SKM-1 treated with dmso at 0.1 percent for 144 hours (cell line): ENCODE measurements at regions not wholly inside any gene's neighbourhood (a gene's known extent, or its start where the extent isn't known, plus 50 kb on each side); places are given as distances from the start of the nearest gene placed in this dataset.

ENCODE experiments used
- DNase-seq: peaks from one replicate; lab custom pipeline; 2025; ENCODE audit not compliant: unreplicated experiment; lab: John Stamatoyannopoulos, UW

DNA sequence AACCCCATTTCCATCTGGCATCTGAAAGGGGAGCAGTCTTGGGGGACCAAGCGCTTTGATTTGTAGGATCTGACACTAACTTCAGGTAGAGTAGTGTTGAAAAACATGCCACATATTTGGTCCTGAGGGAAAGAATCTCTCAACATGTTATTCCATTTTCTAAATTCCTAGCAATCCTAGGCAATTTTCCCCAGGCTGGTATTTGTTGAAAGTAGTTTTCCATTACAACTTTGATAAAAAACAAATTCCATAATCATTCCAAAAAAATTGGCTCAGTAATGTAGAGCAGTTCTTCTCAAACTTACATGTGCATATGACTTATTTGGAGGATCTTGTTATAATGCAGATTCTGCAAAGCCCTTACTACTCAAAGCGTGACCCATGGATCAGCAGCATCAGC, 477.9 kb downstream of the ACTL7B start:
- no peak for DNase-seq

DNA sequence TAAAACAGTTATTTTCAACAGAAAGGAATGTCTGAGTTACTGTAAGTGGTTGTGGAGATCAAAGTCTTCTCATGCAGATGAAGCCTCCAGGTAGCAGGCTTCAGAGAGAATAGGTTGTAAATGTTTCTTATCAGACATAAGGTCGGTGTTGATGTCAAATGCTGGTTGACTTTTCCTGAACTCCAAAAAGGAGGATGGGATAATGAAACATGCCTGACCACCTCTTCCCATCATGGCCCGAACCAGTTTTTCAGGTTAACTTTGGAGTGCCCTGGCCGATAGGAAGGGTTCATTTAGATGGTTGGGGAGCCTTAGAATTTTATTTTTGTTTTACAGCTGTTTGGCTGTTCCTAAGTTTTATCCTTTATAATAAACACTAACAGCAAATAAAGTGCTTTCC, 478.4 kb downstream of the ACTL7B start:
- DNase-seq: no peak

DNA sequence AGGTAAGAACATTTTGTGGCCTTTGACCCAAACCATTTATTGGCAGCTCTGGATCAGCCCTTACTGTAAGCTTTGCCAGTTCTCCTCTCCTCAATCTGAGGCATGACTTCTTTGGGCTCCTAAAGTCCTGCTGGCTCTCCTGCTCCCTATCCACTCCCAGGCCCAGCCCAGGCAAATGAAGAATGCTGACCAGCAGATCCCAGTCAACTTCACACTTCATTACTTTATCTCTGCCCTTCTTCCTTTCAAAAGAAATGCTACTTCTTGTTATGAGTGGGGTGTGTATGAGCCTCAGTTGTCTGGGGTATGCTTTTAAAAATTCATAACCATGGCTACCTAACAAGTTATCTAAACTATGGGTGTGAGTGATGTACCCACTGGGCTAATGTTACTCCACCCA, 479.6 kb downstream of the ACTL7B start:
- DNase-seq: no peak

GRCh38 chr9:108374626-108375025, 481.2 kb downstream of the ACTL7B start:
- DNase-seq: no peak

- no peak for DNase-seq
Observed at GRCh38 chr9:108367188-108367587, 488.6 kb downstream of the ACTL7B start.

DNA sequence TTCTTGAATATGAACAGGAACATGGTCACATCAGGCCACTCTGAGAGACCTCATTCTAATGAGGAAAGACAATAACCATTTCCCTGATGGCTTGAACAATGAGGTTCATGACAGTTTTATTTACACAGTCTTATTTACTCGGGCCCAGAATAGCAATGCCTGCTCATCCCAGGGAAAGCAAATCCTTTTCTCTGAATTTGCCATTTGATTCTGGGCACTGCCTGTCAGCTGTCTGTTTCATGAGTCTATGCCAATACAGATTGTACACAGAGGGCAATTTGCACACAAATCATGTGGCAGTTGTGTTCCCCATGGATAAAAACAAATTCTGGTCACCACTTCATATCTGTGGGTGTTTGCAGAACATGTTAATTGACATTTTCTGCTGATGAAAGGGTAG, 492.5 kb downstream of the ACTL7B start:
- DNase-seq: no peak

DNA sequence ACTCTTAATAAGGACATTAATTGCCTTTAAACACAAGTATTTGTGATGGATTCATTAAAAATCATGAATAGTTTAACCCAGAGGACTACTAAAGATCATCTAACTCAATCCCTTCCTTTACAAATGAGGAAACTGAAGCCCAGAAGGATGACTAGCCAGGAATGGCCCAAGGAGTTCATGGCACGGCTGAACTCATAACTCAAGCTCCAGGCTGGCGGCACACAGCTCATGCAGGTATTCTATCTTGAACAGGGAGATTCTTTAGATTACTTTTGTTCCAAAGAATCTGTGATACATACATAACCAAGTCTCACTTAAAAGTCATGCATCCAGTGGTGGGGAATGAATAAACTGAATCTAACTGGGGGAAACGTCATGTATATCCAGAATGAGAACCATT, 495.5 kb downstream of the ACTL7B start:
- no peak for DNase-seq

DNA sequence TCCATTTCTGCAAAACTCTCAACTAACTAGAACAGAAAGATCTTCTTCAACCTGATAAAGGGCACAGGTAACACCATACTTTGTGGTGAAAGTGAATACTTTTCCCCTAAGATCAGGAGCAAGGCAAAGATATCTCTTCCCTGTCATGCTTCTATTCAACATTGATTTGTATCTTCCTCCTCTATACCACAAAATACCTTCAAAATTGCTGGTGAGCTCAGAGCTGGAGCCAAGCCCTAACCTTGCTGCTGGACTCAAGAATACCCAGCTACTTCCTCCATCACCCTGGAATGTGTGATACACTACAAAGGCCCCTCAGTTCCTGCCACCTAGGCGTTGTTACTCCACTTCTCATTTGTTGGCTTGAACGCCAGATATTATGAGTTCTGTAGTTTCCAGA, 499.0 kb downstream of the ACTL7B start:
- DNase-seq: no peak

DNA sequence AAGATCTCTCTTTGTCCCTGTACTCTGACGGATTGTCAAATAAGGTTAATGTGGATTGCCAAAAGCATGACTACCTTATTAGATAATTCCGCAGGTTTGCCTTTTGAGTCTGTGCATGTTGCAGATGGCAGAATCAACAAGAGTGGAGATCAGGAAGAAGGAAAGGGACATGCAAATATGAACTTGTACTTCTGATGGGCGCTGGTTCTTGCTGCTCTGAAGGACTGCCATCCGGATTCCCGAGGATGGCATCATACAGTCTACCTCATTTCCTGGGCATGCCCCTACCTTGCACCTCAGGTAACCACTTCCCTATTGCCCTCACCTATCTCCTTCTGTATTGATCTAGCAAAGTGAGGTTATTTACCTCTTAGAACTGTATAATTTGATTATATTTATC, 504.2 kb downstream of the ACTL7B start:
- DNase-seq: no peak

DNA sequence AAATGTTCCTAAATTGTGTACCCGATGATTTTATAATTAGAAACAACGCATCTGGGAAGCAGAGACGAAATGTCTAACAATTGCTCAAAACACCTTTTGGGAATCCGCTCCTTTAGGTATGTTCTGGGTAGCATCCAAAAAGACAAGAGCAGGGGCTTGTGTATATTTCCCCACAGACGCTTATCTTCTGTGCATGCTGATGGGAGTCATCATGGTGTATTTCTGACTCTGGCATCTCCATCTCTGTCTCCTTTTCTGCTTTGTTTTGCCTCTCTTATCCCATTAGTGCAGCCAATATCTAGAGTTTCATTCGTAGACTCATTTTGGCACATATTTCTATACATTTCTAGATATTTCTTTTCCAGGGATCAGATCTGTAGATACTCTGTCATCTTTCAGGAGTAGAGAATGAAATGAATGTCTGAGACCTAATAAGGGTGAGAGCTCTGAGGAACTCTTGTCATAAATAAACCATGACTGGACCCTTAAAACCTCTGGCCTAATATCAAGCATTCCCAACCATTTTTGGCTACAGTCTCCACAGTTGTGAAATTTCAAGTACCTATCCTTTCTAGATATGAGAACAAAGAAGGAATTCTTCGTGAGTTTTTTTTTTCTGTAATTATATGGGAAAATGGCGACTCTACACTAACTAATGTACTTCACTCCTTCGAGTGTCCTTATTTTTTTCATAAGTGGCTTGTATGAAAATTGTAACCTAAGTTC, 508.2 kb downstream of the ACTL7B start:
- no peak for DNase-seq

DNA sequence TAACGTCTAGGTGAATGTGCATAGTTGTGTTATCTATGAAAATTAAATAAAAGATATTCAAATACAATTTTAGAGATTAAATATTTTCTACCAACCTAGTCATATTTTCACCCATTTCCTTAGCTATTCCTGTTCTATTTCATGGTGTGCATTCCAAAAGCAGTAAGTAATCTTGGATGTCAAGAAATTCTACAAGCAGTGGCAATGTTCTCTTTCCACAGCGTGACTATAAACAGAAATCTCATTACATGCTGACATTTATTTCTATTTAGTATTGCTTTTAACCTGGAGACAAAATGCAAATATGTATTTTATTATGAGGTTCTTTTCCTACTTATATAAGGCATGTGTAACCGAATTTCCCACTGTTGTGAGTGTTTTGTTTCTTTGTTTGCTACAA, 510.0 kb downstream of the ACTL7B start:
- DNase-seq: no peak

DNA sequence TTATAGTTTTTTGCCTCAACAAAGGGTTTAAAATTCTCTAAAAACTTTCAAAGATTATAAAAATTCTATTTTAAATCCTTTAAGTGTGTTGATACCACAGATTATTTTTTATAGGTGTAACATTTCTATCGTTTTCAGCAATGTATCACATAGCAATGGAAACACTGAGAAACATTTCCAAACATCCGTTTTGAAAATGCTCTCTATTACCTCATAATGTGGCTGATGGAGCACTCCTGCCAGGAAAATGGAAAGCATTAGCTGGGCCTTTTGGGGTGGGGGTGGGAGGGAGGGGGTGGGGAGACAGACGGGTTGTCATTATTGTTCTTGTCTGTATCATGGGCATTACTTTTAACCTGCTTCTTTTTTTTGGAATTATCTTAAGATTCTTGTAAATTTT, 516.5 kb downstream of the ACTL7B start:
- DNase-seq: no peak

DNA sequence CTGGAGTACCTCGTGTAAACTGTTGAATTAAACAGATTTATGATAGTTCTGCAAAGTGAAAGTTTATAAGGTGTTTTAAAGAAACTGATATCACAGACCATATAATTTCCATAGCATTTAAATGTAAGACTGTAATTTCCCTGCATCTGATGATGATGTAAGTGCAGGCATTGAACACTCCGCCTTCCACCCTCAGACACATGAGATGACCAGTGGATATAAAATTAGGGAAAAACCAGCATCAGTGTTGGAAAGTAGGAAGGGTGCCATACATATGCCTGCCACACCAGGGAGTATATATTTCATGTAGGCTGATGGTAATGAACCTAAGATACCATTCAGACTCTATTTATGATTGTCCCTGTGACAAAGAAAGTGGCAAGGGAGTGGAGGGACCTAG, 519.2 kb downstream of the ACTL7B start:
- no peak for DNase-seq

DNA sequence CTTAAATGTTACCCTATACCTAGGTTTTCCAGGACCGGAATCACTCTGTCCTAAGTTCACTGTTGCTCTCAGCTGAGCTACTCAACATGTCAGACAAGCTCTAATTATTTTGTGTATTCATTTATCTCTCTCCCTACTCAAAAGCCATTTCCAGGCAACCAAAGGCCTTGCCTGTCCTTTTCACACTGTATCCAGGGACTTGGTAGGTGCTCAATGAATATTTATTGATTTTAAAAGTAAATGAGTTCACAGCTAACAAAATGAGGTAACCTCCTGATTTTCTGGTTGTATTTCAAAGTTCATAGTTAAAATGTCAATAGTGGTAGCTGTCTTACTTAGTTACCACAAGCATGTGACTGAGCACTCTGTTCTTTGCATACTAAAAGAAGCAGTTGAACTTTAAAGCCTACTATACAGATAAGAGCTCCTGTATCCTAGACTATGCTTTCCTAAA, 522.2 kb downstream of the ACTL7B start:
- DNase-seq: no peak

GRCh38 chr9:108331596-108331995, 524.2 kb downstream of the ACTL7B start:
- no peak for DNase-seq

DNA sequence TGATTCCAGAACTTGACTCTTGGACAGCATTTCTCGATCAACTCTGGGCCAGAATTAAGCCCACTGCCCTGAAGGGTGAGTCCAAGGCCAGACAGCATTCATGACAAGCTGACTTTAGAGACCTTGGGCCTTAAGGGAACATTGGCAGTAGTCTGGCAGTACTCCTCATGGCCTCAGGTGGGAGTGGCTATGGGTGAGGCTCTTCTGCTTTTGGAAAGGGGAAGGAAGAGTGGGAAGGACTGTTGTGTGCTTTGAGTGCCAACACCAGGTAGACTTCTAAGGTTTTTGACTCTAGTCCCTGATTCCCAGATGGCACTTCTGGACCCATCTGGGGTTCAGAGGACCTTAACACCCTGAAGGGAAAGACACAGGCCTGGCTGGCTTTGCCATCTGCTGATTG, 530.4 kb downstream of the ACTL7B start:
- no peak for DNase-seq

GRCh38 chr9:108323615-108324014, 532.2 kb downstream of the ACTL7B start:
- no peak for DNase-seq

GRCh38 chr9:108322326-108323098, 533.3 kb downstream of the ACTL7B start:
- no peak for DNase-seq

- DNase-seq: no peak
Observed at GRCh38 chr9:108316630-108317029, 539.2 kb downstream of the ACTL7B start.

- no peak for DNase-seq
Observed at GRCh38 chr9:108316066-108316465, 539.7 kb downstream of the ACTL7B start.

- DNase-seq: no peak
Observed at GRCh38 chr9:108311745-108312144, 544.0 kb downstream of the ACTL7B start.

DNA sequence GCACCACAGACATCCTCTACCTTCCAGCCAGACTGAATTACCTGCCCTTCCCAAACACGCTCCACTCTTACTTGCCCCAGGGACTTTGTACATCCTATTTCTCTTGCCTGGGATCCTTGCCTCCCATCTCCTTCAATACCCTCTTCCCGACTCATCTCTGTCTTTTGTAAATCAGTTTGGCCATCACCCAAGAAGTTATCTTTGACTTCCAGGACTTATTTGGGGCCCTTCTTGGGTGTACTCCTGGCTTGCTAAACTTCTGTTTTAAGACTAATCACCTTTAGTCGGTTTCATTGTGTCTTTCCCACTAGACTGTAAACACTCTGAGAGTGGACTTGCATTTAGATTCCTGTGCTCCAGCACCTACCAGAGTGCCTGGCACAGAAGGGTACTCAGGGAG, 545.6 kb downstream of the ACTL7B start:
- DNase-seq: no peak
